ENCODE measurements at regions not wholly inside any gene's neighbourhood (a gene's known extent, or its start where the extent isn't known, plus 50 kb on each side); places are given as distances from the start of the nearest gene placed in this dataset.

DNA sequence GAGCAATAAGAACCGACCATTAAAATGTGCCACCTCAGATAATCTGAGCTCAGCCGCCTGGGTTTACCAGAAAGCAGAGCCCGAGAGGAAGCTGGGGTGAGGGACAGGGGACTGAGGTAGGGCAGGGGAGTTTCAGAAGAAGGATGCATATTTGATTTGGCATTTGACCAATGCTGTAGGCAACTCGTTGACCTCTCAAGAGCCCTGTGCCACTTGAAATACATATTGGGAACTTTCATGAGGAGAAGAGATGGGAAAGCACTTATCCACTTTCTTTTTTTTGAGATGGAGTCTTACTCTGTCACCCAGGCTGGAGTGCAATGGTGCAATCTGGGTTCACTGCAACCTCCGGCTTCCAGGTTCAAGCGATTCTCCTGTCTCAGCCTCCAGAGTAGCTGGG lies 148.4 kb upstream of the SPRED2 start:
- H3K4me3 ChIP-seq (ENCODE audit: low read depth, poor library complexity, severe bottlenecking) = no peak overlapping the region
- intact Hi-C loops (cut with DNase I; ENCODE audit: low total_unique reads) = no loop called here
- DNase-seq (ENCODE audit: low spot score in 2 of 2) = peak in 1 of 2 donors; percentile 12
- TF ChIP-seq CTCF (IDR thresholded peaks at IDR 0.05) (no peak), POLR2A (IDR thresholded peaks at IDR 0.05) (no peak)
- 90 to 92% methylated on average over 6 of the region's 6 CpGs for WGBS, 2 donors

- H3K4me3 ChIP-seq (ENCODE audit: low read depth, poor library complexity, severe bottlenecking) = no peak overlapping the region
- 82% methylated on average over 10 of the region's 10 CpGs for WGBS, 2 donors
- intact Hi-C loops (cut with DNase I; ENCODE audit: low total_unique reads) = no loop called here
- DNase-seq (ENCODE audit: low spot score in 2 of 2) = peak in 1 of 2 donors; percentile 79
- no peak for TF ChIP-seq POLR2A (IDR thresholded peaks at IDR 0.05)
- no peak for TF ChIP-seq CTCF (IDR thresholded peaks at IDR 0.05)
Observed at GRCh38 chr2:65579506-65580235, 147.3 kb upstream of the SPRED2 start.

DNA sequence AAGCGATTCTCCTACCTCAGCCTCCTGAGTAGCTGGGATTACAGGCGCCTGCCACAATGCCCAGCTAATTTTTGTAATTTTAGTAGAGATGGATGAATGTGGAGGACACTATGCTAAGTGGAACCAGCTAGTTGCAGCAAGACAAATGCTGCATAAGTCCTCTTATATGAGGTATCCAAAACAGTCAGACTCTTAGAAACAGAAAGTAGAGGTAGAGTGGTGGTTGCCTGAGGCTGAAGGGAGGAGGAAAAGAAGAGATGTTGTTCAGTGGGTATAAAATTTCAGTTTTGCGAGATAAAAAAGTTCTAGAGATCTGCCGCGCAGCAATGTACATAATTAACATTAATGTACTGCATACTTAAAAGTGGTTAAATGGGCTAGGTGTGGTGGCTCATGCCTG lies 145.3 kb upstream of the SPRED2 start:
- no peak overlapping the region for H3K4me3 ChIP-seq (ENCODE audit: low read depth, poor library complexity, severe bottlenecking)
- intact Hi-C loops (cut with DNase I; ENCODE audit: low total_unique reads) = no loop called here
- WGBS, 2 donors = 82 to 87% methylated on average over 5 of the region's 5 CpGs
- no peak for TF ChIP-seq POLR2A (IDR thresholded peaks at IDR 0.05)
- no peak for TF ChIP-seq CTCF (IDR thresholded peaks at IDR 0.05)
- DNase-seq (ENCODE audit: low spot score in 2 of 2) = no peak

- 39 to 47% methylated on average over 12 of the region's 12 CpGs for WGBS, 2 donors
- H3K4me3 ChIP-seq (ENCODE audit: low read depth, poor library complexity, severe bottlenecking) = no peak overlapping the region
- intact Hi-C loops (cut with DNase I; ENCODE audit: low total_unique reads) = no loop called here
- no peak for TF ChIP-seq POLR2A (IDR thresholded peaks at IDR 0.05)
- no peak for TF ChIP-seq CTCF (IDR thresholded peaks at IDR 0.05)
- peak in 1 of 2 donors; percentile 70 for DNase-seq (ENCODE audit: low spot score in 2 of 2)
Observed at GRCh38 chr2:65576861-65577601, 144.6 kb upstream of the SPRED2 start.

DNA sequence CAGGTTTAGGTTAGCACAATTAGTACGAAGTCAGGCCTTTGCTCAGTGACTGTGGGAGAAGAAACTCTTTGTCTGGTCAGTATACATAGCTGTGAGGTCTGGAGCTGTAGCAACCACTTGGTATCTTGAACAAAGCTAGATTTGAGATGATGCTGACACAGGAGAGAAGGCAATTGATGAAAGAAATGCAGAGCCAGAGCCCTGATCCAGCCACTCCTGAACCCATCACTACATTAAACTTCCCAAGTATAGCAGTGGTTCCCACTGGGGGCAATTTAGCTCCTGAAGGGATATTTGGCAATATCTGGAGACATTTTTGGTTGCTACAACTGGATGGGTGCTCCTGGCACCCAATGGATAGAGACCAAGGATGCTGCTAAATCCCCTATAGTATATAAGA lies 143.9 kb upstream of the SPRED2 start:
- WGBS, 2 donors = 88 to 91% methylated on average over 1 of the region's 1 CpG
- intact Hi-C loops (cut with DNase I; ENCODE audit: low total_unique reads) = no loop called here
- H3K4me3 ChIP-seq (ENCODE audit: low read depth, poor library complexity, severe bottlenecking) = no peak overlapping the region
- no peak for DNase-seq (ENCODE audit: low spot score in 2 of 2)
- no peak for TF ChIP-seq CTCF (IDR thresholded peaks at IDR 0.05)
- TF ChIP-seq POLR2A (IDR thresholded peaks at IDR 0.05) = no peak
